ENCODE measurements at regions not wholly inside any gene's neighbourhood (a gene's known extent, or its start where the extent isn't known, plus 50 kb on each side); places are given as distances from the start of the nearest gene placed in this dataset.

DNA sequence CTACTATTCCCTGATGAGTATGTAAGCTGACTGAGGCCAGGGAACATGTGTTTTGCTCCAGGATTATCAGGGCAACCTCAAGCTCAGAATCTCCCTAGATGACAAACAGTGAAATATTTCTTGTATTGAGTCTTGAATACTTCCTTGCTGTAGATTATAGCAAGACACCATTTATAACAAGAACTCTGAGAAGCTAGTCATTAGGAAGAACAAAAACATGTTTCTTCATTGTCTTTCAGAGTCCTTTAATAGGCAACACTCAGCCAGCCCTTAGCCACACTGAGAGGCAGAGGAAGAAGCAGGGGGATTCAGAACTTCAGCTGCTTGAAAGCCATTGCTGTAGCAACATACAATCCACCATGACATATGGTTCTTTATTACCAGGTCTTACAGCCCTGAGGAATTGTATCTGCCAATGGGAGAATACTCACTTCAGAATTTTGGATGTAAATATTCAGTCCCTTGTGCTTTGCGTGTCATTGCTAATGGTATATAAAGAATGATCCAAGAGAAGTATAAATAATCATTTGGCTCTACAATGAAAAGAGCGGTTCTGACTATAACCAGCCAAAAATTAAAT is 117.5 kb upstream of the NCKAP5 start:
- TF ChIP-seq CTCF (IDR thresholded peaks at IDR 0.05 in 2 of 3, conservative IDR thresholded peaks at IDR 0.05 in 1 of 3; ENCODE audit: insufficient read depth in 2 of 3, low read depth in 1 of 3, low read length in 3 of 3) (no peak), PREB (CRISPR knock-in tag; IDR thresholded peaks at IDR 0.05) (no peak)
